ENCODE measurements at regions not wholly inside any gene's neighbourhood (a gene's known extent, or its start where the extent isn't known, plus 50 kb on each side); places are given as distances from the start of the nearest gene placed in this dataset.
"Not testable (repeated sequence)": the region's sequence is repeated elsewhere in the genome, so short reads cannot be mapped to it uniquely, and the experiment has no call there.

DNA sequence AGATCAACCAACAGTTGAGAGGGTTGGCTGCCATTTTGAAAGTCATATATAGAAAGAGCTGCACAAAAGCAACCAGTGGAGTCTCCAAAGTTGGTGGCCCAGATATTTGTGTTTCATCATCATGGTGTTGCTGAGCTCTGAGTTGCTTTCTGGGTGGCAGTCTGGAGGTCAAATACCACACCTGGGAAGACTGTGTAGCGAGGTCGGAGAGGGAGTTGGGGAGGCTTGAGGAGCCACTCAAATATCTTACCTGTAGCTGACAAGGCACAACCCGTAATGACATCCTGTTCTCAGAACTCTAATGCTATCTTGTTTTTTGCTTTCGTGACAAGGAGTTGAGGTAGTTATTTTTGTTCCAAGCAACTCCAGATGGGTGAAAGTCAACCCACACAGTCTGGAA lies 100.4 kb downstream of the NPIPB5 start:
- CTCF ChIA-PET; H3K4me1 Mint-ChIP-seq (ENCODE audit: low read depth); intact Hi-C loops (cut with micrococcal nuclease); H3K4me3 Mint-ChIP-seq; H3K27ac Mint-ChIP-seq; H3K9me3 Mint-ChIP-seq; H3K36me3 Mint-ChIP-seq; DNase-seq; POLR2A ChIA-PET: not testable (repeated sequence)
- peaks cover 10% of the 10 kb centered on the region for H3K27me3 Mint-ChIP-seq

- H3K36me3 Mint-ChIP-seq, result no peaks in the 10 kb centered on the region
- no peak for DNase-seq
- H3K27me3 Mint-ChIP-seq, result peaks cover 11% of the 10 kb centered on the region
- ChIA-PET POLR2A (no interaction called here), CTCF (no interaction called here)
- no peak overlapping the region for H3K27ac Mint-ChIP-seq
- no peaks in the 10 kb centered on the region for H3K4me1 Mint-ChIP-seq (ENCODE audit: low read depth)
- intact Hi-C loops (cut with micrococcal nuclease), result no loop called here
- no peaks in the 10 kb centered on the region for H3K9me3 Mint-ChIP-seq
- no peak overlapping the region for H3K4me3 Mint-ChIP-seq
These were observed 103.7 kb downstream of the NPIPB5 start for GRCh38 chr16:22614271-22614947.

- POLR2A ChIA-PET, result no interaction called here
- intact Hi-C loops (cut with micrococcal nuclease), result no loop called here
These were observed 108.2 kb downstream of the NPIPB5 start for GRCh38 chr16:22618842-22619241.

GRCh38 chr16:22621586-22622155 lies 111.0 kb downstream of the NPIPB5 start:
- Mint-ChIP-seq H3K27me3 (peaks cover 1% of the 10 kb centered on the region), H3K4me1 (ENCODE audit: low read depth) (no peaks in the 10 kb centered on the region), H3K27ac (no peak overlapping the region), H3K4me3 (no peak overlapping the region), H3K36me3 (no peaks in the 10 kb centered on the region), H3K9me3 (no peaks in the 10 kb centered on the region)
- intact Hi-C loops (cut with micrococcal nuclease), result no loop called here
- DNase-seq, result no peak
- POLR2A ChIA-PET, result no interaction called here
- CTCF ChIA-PET, result no interaction called here

More at GRCh38 chr16:22618842-22619241, 108.2 kb downstream of the NPIPB5 start:
- Mint-ChIP-seq H3K27me3 (peaks cover 8% of the 10 kb centered on the region), H3K36me3 (no peaks in the 10 kb centered on the region), H3K27ac (no peak overlapping the region), H3K9me3 (no peaks in the 10 kb centered on the region), H3K4me1 (ENCODE audit: low read depth) (no peaks in the 10 kb centered on the region), H3K4me3 (no peak overlapping the region)
- no peak for DNase-seq
- CTCF ChIA-PET, result no interaction called here

- intact Hi-C loops (cut with micrococcal nuclease), result no loop called here
- Mint-ChIP-seq H3K27ac (no peak overlapping the region), H3K4me1 (ENCODE audit: low read depth) (no peaks in the 10 kb centered on the region), H3K36me3 (no peaks in the 10 kb centered on the region), H3K9me3 (no peaks in the 10 kb centered on the region), H3K4me3 (no peak overlapping the region), H3K27me3 (peaks cover 1% of the 10 kb centered on the region)
- CTCF ChIA-PET, result no interaction called here
- POLR2A ChIA-PET, result no interaction called here
- no peak for DNase-seq
These were observed 112.0 kb downstream of the NPIPB5 start for GRCh38 chr16:22622703-22623102.

GRCh38 chr16:22623351-22623781 lies 112.7 kb downstream of the NPIPB5 start:
- Mint-ChIP-seq H3K9me3 (no peaks in the 10 kb centered on the region), H3K36me3 (no peaks in the 10 kb centered on the region), H3K27ac (no peak overlapping the region), H3K4me1 (ENCODE audit: low read depth) (no peaks in the 10 kb centered on the region), H3K27me3 (peaks cover 1% of the 10 kb centered on the region), H3K4me3 (no peak overlapping the region)
- POLR2A ChIA-PET, result no interaction called here
- no peak for DNase-seq
- CTCF ChIA-PET, result no interaction called here
- intact Hi-C loops (cut with micrococcal nuclease), result no loop called here

DNA sequence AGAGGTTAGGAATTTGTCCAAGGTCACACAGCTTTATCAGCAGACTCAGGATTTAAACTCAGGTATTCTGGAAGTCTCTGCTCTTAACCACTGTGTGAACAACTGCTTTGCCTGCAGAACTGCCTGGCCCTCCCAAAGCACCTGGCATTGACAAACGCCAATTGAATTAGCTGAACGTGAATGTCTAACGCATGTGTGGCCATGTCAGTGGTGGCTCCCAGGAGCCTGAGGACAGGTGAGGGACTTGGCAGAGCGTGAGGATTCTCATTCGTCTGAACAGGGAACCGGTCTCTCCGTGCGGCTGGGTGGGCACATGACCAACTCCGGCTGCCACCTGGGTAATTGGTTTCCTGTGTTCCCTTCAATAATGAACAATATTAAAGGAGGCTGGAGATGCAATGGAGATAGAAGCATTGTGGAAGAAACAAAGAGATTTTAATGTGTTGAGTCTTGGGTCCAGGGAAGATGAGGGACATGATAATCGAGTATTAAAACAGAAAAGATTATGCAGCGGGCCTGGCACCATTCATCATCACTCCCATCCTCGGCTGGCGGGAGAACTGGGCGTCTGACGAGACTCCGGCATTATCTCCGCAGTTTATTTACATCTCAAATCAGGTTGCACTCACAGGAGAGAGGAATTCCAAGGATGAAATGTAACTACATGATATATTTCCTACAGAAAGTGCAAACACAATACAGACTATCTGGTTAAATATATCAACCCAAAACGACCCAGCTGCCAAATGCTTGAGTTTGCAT lies 113.5 kb downstream of the NPIPB5 start:
- POLR2A ChIA-PET, result no interaction called here
- Mint-ChIP-seq H3K27me3 (no peaks in the 10 kb centered on the region), H3K4me3 (no peak overlapping the region), H3K9me3 (no peaks in the 10 kb centered on the region), H3K27ac (no peak overlapping the region), H3K4me1 (ENCODE audit: low read depth) (no peaks in the 10 kb centered on the region), H3K36me3 (no peaks in the 10 kb centered on the region)
- CTCF ChIA-PET, result no interaction called here
- intact Hi-C loops (cut with micrococcal nuclease), result no loop called here
- DNase-seq, result no peak

DNA sequence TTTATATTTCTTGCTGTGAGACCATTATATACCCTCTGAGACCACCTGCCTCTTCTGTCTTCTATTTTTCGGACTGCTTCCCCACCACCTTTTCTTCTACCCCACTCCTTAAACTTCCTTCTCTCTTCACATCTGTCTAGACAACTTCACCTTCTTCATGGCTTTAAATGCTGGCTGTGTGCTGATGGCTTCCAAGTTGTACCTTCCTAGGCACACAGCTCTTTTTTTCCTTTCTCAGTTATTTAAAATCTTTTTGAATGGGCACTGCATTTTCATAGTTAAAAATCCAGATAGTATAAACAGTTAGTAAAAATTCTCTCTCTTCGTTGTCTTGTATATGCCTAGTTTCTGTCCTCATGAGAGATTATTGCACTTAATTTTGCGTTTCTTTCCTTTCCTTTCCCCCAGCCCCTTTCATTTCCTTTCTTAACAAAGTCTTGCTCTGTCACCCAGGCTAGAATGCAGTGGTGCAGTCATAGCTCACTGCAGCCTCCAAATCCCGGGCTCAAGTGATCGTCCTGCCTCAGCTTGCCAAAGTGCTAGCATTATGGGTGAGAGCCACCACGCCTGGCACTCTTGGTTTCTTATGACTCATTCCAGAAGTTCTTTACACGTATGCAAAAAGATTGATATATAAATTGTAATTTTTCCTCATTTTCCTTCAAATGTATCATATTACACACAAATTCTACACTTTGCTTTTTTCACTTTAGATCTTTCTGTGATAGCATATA lies 114.3 kb downstream of the NPIPB5 start:
- Mint-ChIP-seq H3K9me3 (no peaks in the 10 kb centered on the region), H3K27ac (no peak overlapping the region), H3K4me1 (ENCODE audit: low read depth) (no peaks in the 10 kb centered on the region), H3K27me3 (no peaks in the 10 kb centered on the region), H3K36me3 (no peaks in the 10 kb centered on the region), H3K4me3 (no peak overlapping the region)
- DNase-seq, result peak; percentile 22
- POLR2A ChIA-PET, result no interaction called here
- intact Hi-C loops (cut with micrococcal nuclease), result no loop called here
- CTCF ChIA-PET, result no interaction called here

DNA sequence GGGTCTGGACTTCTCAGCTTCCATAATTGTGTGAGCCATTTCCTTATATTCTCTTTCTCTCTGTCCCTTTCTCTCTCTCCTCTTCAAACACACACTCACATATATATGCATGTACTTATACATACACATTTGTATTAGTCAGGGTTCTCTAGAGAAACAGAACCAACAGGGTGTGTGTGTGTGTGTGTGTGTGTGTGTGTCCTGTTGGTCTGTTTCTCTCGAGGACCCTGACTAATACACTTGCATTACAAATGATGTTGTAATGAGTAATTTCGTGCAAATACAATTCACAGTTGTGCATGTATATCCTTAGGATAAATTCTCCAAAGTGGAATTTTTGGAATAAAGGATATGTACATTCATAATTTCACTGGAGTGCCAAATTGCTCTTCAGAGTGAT lies 115.3 kb downstream of the NPIPB5 start:
- H3K27me3 Mint-ChIP-seq, result no peaks in the 10 kb centered on the region
- DNase-seq, result no peak
- ChIA-PET POLR2A (no interaction called here), CTCF (no interaction called here)
- no peak overlapping the region for H3K4me3 Mint-ChIP-seq
- H3K27ac Mint-ChIP-seq, result no peak overlapping the region
- no peaks in the 10 kb centered on the region for H3K36me3 Mint-ChIP-seq
- intact Hi-C loops (cut with micrococcal nuclease), result no loop called here
- H3K9me3 Mint-ChIP-seq, result no peaks in the 10 kb centered on the region
- H3K4me1 Mint-ChIP-seq (ENCODE audit: low read depth), result no peaks in the 10 kb centered on the region

DNA sequence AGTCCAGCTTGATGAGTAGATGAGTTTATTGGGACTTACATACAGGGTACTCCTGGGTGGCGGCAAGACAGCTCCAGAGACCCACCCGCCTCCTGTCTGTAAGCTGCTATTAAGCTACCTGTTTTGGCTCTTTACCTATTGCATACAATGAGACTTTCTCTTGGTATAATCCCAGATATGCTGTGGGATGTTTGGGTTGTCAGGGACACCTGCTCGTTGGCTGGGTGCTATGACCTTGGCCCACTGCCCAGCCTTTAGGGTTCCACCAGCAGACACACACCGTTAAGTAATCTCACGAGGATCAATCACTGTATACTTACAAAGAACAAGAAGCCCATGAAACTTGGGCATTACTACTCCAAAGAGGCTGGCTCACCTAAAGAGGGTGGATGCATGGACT lies 116.4 kb downstream of the NPIPB5 start:
- POLR2A ChIA-PET, result interaction anchor here (0.6 kb wide), 1 partner anchor 1369 kb away, joined by 4 read pairs; no protein-coding TSS in a partner anchor
- intact Hi-C loops (cut with micrococcal nuclease), result no loop called here
- Mint-ChIP-seq H3K27ac (no peak overlapping the region), H3K36me3 (no peaks in the 10 kb centered on the region), H3K9me3 (no peaks in the 10 kb centered on the region), H3K27me3 (no peaks in the 10 kb centered on the region), H3K4me3 (no peak overlapping the region), H3K4me1 (ENCODE audit: low read depth) (no peaks in the 10 kb centered on the region)
- CTCF ChIA-PET, result no interaction called here
- DNase-seq, result no peak

DNA sequence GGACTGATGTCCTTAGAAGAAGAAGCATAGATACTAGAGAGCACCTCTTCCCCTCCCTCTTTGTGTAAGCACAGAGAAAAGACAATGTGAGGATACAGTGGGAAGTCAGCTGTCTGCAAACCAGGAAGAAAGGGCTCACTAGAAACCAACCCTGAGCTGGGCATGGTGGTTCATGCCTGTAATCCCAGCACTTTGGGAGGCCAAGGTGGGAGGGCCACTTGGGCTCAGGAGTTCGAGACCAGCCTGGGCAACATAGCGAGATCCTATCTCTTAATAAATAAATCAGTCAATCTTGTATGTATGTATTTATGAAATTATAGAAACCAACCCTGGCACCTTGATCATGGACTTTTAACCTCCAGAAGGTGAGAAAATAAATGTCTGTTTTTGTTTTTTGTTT lies 118.3 kb downstream of the NPIPB5 start:
- no peak overlapping the region for H3K27ac Mint-ChIP-seq
- POLR2A ChIA-PET, result interaction anchor here (0.9 kb wide), 1 partner anchor 11 kb away, joined by 3 read pairs; no protein-coding TSS in a partner anchor

DNA sequence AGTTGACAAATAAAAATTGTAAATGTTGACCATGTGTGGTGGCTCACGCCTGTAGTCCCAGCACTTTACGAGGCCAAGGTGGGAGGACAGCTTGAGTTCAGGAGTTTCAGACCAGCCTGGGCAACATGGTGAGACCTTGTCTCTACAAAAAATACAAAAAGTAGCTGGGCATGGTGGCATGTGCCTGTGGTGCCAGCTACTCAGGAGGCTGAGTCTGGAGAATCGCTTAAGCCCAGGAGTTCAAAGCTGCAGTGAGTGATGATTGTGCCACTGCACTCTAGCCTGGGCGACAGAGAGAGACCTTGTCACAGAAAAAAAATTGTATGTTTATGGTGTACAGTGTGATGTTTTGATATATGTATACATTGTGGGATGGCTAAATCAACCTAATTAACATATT lies 119.6 kb downstream of the NPIPB5 start:
- Mint-ChIP-seq H3K27me3 (no peaks in the 10 kb centered on the region), H3K4me3 (no peak overlapping the region), H3K9me3 (no peaks in the 10 kb centered on the region), H3K4me1 (ENCODE audit: low read depth) (no peaks in the 10 kb centered on the region), H3K27ac (no peak overlapping the region), H3K36me3 (no peaks in the 10 kb centered on the region)
- DNase-seq, result no peak
- CTCF ChIA-PET, result no interaction called here
- POLR2A ChIA-PET, result interaction anchor here (0.5 kb wide), 1 partner anchor 8 kb away, joined by 4 read pairs; no protein-coding TSS in a partner anchor
- intact Hi-C loops (cut with micrococcal nuclease), result no loop called here

More for the DNA sequence above, 118.3 kb downstream of the NPIPB5 start:
- H3K9me3 Mint-ChIP-seq, result no peaks in the 10 kb centered on the region
- H3K36me3 Mint-ChIP-seq, result no peaks in the 10 kb centered on the region
- no peak overlapping the region for H3K4me3 Mint-ChIP-seq
- no peak for DNase-seq
- intact Hi-C loops (cut with micrococcal nuclease), result no loop called here
- CTCF ChIA-PET, result no interaction called here
- H3K27me3 Mint-ChIP-seq, result no peaks in the 10 kb centered on the region
- no peaks in the 10 kb centered on the region for H3K4me1 Mint-ChIP-seq (ENCODE audit: low read depth)

Measured in activated CD4-positive, alpha-beta memory T cell treated with anti-CD3 and anti-CD28 coated beads for 36 hours (primary cell).